Vagina (tissue), 2 donors: ENCODE measurements at regions not wholly inside any gene's neighbourhood (a gene's known extent, or its start where the extent isn't known, plus 50 kb on each side); places are given as distances from the start of the nearest gene placed in this dataset.

ENCODE experiments used
- CTCF ChIP-seq, 3 experiments: fragments of 450-650 bp in 2 of 3; fragments of 200-600 bp in 1 of 3; sonication (generic) in 1 of 3; IDR thresholded peaks; one replicate each; pipeline ENCODE4 v1.5.1; 2017 to 2019; ENCODE audit warnings: antibody characterized with exemption in 3 of 3, mild to moderate bottlenecking in 2 of 3, moderate library complexity in 2 of 3
- POLR2A ChIP-seq, 2 donors: fragments of 450-650 bp; IDR thresholded peaks; one replicate each; pipeline ENCODE4 v1.6.1; 2017; ENCODE audit warnings: antibody characterized with exemption in 2 of 2, mild to moderate bottlenecking in 2 of 2, moderate library complexity in 2 of 2
- POLR2AphosphoS5 ChIP-seq, 2 donors: sonication (generic); formaldehyde crosslinking; IDR thresholded peaks; one replicate each; pipeline ENCODE4 v1.9.0; 2017; ENCODE audit warnings: antibody characterized with exemption in 2 of 2, mild to moderate bottlenecking in 2 of 2, low read depth in 1 of 2; ENCODE audit not compliant: insufficient read depth in 1 of 2

GRCh38 chr3:64388886-64389285, 163.6 kb upstream of the PRICKLE2 start:
- TF ChIP-seq POLR2A (IDR thresholded peaks at IDR 0.05): no peak
- no peak for TF ChIP-seq CTCF (IDR thresholded peaks at IDR 0.05)
- TF ChIP-seq POLR2AphosphoS5 (IDR thresholded peaks at IDR 0.05; ENCODE audit: insufficient read depth in 1 of 2, low read depth in 1 of 2): no peak
